Osteocyte (in vitro differentiated cells): ENCODE measurements at regions not wholly inside any gene's neighbourhood (a gene's known extent, or its start where the extent isn't known, plus 50 kb on each side); places are given as distances from the start of the nearest gene placed in this dataset.
"Not testable (repeated sequence)": the region's sequence is repeated elsewhere in the genome, so short reads cannot be mapped to it uniquely, and the experiment has no call there.

Source experiments
- DNase-seq: peaks from one replicate; pipeline ENCODE4 v3.0.0; 2021; ENCODE audit warnings: mixed read lengths; ENCODE audit not compliant: unreplicated experiment; ENCODE audit errors: extremely low spot score
- H3K27ac Mint-ChIP-seq: one replicate; pipeline ENCODE4 v1.8.0; 2021; ENCODE audit warnings: mild to moderate bottlenecking, mixed read lengths; ENCODE audit not compliant: unreplicated experiment
- H3K27me3 Mint-ChIP-seq: one replicate; pipeline ENCODE4 v1.8.0; 2021; ENCODE audit warnings: mixed read lengths; ENCODE audit not compliant: unreplicated experiment
- H3K36me3 Mint-ChIP-seq: one replicate; pipeline ENCODE4 v1.8.0; 2021; ENCODE audit warnings: mixed read lengths; ENCODE audit not compliant: unreplicated experiment
- H3K4me1 Mint-ChIP-seq: one replicate; pipeline ENCODE4 v1.8.0; 2021; ENCODE audit warnings: mixed read lengths; ENCODE audit not compliant: unreplicated experiment
- H3K4me3 Mint-ChIP-seq: one replicate; pipeline ENCODE4 v1.8.0; 2021; ENCODE audit warnings: mild to moderate bottlenecking, moderate library complexity, mixed read lengths; ENCODE audit not compliant: unreplicated experiment
- H3K9me3 Mint-ChIP-seq: one replicate; pipeline ENCODE4 v1.8.0; 2021; ENCODE audit warnings: mixed read lengths; ENCODE audit not compliant: unreplicated experiment
- TF ChIP-seq, protein P1 (sequence below): fragments of 200-600 bp; sonication (generic); IDR thresholded peaks from 2 replicates; pipeline ENCODE4 v1.5.0; 2021; ENCODE audit warnings: antibody characterized with exemption, mild to moderate bottlenecking, moderate library complexity

DNA sequence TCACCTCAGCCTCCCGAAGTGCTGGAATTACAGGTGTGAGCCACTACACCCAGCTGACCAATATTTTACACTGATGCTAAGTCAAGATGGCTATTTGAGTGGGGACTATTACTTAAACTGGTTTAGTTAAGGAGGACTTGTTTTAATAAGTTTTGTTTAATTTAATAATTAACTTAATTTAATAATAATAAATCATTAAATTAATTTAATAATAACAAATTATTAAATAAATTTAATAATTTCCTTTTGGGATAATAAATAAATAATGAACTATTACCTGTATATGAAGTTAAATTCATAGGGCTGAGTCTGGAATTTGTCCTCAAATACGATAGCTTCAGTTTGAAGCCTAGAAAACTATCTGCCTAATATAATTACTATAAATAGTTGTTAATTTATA, 665.1 kb upstream of the COX7C start:
- Mint-ChIP-seq H3K27ac (no peak overlapping the region), H3K4me1 (no peaks in the 10 kb centered on the region), H3K9me3 (no peaks in the 10 kb centered on the region), H3K36me3 (no peaks in the 10 kb centered on the region), H3K4me3 (no peak overlapping the region), H3K27me3 (peaks cover 2% of the 10 kb centered on the region)
- no peak for DNase-seq
- TF ChIP-seq, protein P1, sequence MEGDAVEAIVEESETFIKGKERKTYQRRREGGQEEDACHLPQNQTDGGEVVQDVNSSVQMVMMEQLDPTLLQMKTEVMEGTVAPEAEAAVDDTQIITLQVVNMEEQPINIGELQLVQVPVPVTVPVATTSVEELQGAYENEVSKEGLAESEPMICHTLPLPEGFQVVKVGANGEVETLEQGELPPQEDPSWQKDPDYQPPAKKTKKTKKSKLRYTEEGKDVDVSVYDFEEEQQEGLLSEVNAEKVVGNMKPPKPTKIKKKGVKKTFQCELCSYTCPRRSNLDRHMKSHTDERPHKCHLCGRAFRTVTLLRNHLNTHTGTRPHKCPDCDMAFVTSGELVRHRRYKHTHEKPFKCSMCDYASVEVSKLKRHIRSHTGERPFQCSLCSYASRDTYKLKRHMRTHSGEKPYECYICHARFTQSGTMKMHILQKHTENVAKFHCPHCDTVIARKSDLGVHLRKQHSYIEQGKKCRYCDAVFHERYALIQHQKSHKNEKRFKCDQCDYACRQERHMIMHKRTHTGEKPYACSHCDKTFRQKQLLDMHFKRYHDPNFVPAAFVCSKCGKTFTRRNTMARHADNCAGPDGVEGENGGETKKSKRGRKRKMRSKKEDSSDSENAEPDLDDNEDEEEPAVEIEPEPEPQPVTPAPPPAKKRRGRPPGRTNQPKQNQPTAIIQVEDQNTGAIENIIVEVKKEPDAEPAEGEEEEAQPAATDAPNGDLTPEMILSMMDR, result no peak

DNA sequence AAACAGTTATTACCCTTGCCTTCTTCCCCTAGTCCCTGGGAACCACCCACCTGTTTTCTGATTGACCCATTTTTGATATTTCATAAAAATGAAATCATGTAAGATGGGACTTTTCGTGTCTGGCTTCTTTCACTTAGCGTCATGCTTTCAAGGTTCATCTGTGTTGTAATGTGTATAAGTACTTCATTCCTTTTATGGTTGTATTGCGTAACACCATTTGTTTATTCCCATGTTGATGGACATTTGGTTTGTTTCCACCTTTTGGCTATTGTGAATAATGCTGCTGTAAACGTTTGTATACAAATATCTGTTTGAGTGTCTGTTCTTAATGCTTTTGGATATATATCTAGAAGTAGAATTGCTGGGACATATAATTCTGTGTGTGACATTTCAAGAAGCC, 650.1 kb upstream of the COX7C start:
- H3K36me3 Mint-ChIP-seq, result no peaks in the 10 kb centered on the region
- H3K27me3 Mint-ChIP-seq, result peaks cover 6% of the 10 kb centered on the region
- no peak overlapping the region for H3K27ac Mint-ChIP-seq
- no peak overlapping the region for H3K4me3 Mint-ChIP-seq
- no peaks in the 10 kb centered on the region for H3K9me3 Mint-ChIP-seq
- no peak for DNase-seq
- no peaks in the 10 kb centered on the region for H3K4me1 Mint-ChIP-seq
- TF ChIP-seq, protein P1, result no peak

DNA sequence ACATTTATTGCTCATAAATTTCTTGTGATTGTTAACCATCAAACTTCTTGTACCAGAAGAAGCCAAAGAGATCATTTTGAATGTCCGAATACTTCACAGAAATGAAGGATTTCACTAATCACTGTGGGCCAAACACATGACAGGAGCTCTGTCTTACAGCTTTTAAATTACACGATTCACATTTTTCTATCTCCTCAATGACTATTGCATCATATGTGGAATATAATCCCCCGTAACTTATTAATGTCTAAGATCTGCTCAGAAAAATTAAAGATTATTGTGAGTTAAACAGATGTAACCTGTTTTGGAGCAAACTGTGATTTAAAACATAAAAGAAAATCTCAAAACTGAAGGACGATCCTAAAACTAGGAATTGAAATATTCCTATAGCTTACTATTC, 645.2 kb upstream of the COX7C start:
- no peaks in the 10 kb centered on the region for H3K4me1 Mint-ChIP-seq
- peaks cover 2% of the 10 kb centered on the region for H3K27me3 Mint-ChIP-seq
- H3K9me3 Mint-ChIP-seq, result no peaks in the 10 kb centered on the region
- no peak overlapping the region for H3K4me3 Mint-ChIP-seq
- no peaks in the 10 kb centered on the region for H3K36me3 Mint-ChIP-seq
- H3K27ac Mint-ChIP-seq, result no peak overlapping the region
- no peak for DNase-seq
- TF ChIP-seq, protein P1, result no peak

DNA sequence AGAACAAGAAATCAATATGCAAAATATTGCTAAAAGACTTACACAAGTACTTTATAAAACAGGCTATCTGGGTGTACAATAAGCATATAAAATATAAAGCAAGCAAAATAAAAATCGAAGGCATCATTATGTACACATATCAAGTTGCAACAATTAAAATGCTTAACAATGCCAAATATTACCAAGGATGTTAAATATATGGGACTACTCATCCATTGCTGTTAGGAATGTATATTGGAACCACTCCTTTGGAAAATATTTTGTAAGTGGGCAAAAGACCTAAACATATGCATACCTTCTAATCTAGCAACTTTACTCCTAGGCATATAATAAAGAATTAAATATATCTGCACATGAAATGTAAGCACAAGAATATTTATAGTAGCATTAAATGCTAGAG, 632.6 kb upstream of the COX7C start:
- TF ChIP-seq, protein P1, result no peak
- Mint-ChIP-seq H3K36me3 (no peaks in the 10 kb centered on the region), H3K27ac (no peak overlapping the region), H3K27me3 (peaks cover 3% of the 10 kb centered on the region), H3K9me3 (no peaks in the 10 kb centered on the region), H3K4me1 (no peaks in the 10 kb centered on the region), H3K4me3 (no peak overlapping the region)
- DNase-seq, result no peak

DNA sequence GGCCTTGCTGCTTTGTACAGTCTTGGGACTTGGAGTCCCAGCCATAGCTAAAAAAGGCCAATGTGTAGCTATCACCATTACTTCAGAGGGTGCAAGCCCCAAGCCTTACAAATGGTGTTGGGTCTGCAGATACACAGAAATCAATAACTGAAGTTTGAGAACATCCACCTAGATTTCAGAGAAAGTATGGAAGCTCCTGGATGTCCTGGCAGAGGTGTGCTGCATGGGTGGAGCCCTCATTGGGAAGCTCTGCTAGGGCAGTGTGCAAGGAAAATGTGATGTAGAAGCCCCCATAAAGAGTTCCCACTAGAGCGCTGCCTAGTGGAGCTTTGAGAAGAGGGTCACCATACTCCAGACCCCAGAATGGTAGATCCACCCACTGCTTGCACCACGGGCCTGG, 626.7 kb upstream of the COX7C start:
- H3K27ac Mint-ChIP-seq, result no peak overlapping the region
- peaks cover 10% of the 10 kb centered on the region for H3K9me3 Mint-ChIP-seq
- H3K4me3 Mint-ChIP-seq, result no peak overlapping the region
- no peaks in the 10 kb centered on the region for H3K27me3 Mint-ChIP-seq
- H3K4me1 Mint-ChIP-seq, result no peaks in the 10 kb centered on the region
- no peak for DNase-seq
- no peaks in the 10 kb centered on the region for H3K36me3 Mint-ChIP-seq
- TF ChIP-seq, protein P1, result no peak

DNA sequence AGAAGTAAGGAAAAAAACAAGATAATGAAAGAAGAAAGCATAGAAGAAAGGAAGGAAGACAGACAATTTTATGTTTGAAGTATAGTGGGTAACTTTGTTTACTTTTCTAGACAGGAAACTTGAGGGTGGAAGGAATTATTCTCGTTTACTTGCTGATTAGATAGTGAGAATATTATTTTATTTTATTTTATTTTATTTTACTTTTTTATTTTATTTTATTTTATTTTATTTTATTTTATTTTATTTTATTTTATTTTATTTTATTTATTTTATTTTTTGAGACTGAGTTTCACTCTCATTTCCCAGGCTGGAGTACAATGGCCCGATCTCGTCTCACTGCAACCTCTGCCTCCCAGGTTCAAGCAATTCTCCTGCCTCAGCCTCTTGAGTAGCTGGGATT, 623.1 kb upstream of the COX7C start:
- H3K9me3 Mint-ChIP-seq, result peaks cover 10% of the 10 kb centered on the region
- not testable (repeated sequence) for H3K27ac Mint-ChIP-seq, H3K27me3 Mint-ChIP-seq, H3K36me3 Mint-ChIP-seq, H3K4me3 Mint-ChIP-seq, H3K4me1 Mint-ChIP-seq, DNase-seq
